ENCODE measurements at regions not wholly inside any gene's neighbourhood (a gene's known extent, or its start where the extent isn't known, plus 50 kb on each side); places are given as distances from the start of the nearest gene placed in this dataset.

GRCh38 chr16:13527332-13527731 is 392.6 kb upstream of the ERCC4 start (continued):
- no peak for TF ChIP-seq FUBP1 (CRISPR knock-in tag; IDR thresholded peaks at IDR 0.05; ENCODE audit: borderline replicate concordance)
- no peak for TF ChIP-seq AHR (CRISPR knock-in tag; IDR thresholded peaks at IDR 0.05)
- no peak for TF ChIP-seq POGZ (CRISPR knock-in tag; IDR thresholded peaks at IDR 0.05)

- intact Hi-C loops (cut with micrococcal nuclease; ENCODE audit: unreplicated experiment), result no loop called here
- in situ Hi-C loops (cut with HindIII; ENCODE audit: extremely low pct_ligation_motif_present, low pct_unique_long_range_greater_than_20kb), result no loop called here
- H3K27ac ChIP-seq (ENCODE audit: extremely low read length, insufficient read depth, low read length), result no peak overlapping the region
- H3K4me1 ChIP-seq (ENCODE audit: insufficient read depth, low read length), result no peaks in the 10 kb centered on the region
- no peaks in the 10 kb centered on the region for H3K9me3 ChIP-seq (ENCODE audit: low read length)
- CTCF ChIA-PET (ENCODE audit: low intra/inter-chr PET ratio, low total read pairs), result no interaction called here
- no peaks in the 10 kb centered on the region for H3K27me3 ChIP-seq (ENCODE audit: control insufficient read depth in 1 of 2, insufficient read depth in 2 of 2, low read length in 2 of 2)
- BruUV-seq (replicated peaks), result no TSS peak
- DNase-seq (ENCODE audit: low spot score) (no peak), ATAC-seq (no peak), FAIRE-seq (no peak)
- no peak overlapping the region for H2AFZ ChIP-seq (ENCODE audit: low read length)
- no peak overlapping the region for H3K4me2 ChIP-seq (ENCODE audit: low read depth, low read length)
- H3K9ac ChIP-seq (ENCODE audit: insufficient read depth, low read depth, low read length), result no peak overlapping the region
- no peaks in the 10 kb centered on the region for H3K79me2 ChIP-seq (ENCODE audit: insufficient read depth, low read length)
- 53% methylated on average over 3 of the region's 3 CpGs for WGBS (ENCODE audit: low lambda C conversion rate)
- H4K20me1 ChIP-seq (ENCODE audit: insufficient read depth, low read length), result no peaks in the 10 kb centered on the region
- no peak for TF ChIP-seq ETS1 (CRISPR knock-in tag; IDR thresholded peaks at IDR 0.05)
- TF ChIP-seq ZNF350 (CRISPR knock-in tag; IDR thresholded peaks at IDR 0.05; ENCODE audit: borderline replicate concordance, low read depth), result no peak
- TF ChIP-seq ZNF34 (CRISPR knock-in tag; IDR thresholded peaks at IDR 0.05; ENCODE audit: borderline replicate concordance), result no peak
- TF ChIP-seq ZNF580 (CRISPR knock-in tag; IDR thresholded peaks at IDR 0.05; ENCODE audit: borderline replicate concordance, low read depth), result no peak
- TF ChIP-seq MYNN (CRISPR knock-in tag; IDR thresholded peaks at IDR 0.05; ENCODE audit: low read depth), result no peak
- TF ChIP-seq THAP7 (CRISPR knock-in tag; IDR thresholded peaks at IDR 0.05), result no peak
- no peak for TF ChIP-seq ZNF713 (CRISPR knock-in tag; IDR thresholded peaks at IDR 0.05)
- no peak for TF ChIP-seq ZNF737 (CRISPR knock-in tag; IDR thresholded peaks at IDR 0.05; ENCODE audit: borderline replicate concordance)
- no peak for TF ChIP-seq JUND (CRISPR knock-in tag; IDR thresholded peaks at IDR 0.05)
- no peak for TF ChIP-seq SYNCRIP (IDR thresholded peaks at IDR 0.05; ENCODE audit: insufficient read depth, low read depth, low read length)
- no peak for TF ChIP-seq CREB3 (CRISPR knock-in tag; IDR thresholded peaks at IDR 0.05)
- TF ChIP-seq ZNF10 (CRISPR knock-in tag; IDR thresholded peaks at IDR 0.05; ENCODE audit: borderline replicate concordance, low read depth), result no peak
- no peak for TF ChIP-seq RARG (CRISPR knock-in tag; IDR thresholded peaks at IDR 0.05; ENCODE audit: low read depth)
- TF ChIP-seq ZNF496 (CRISPR knock-in tag; IDR thresholded peaks at IDR 0.05; ENCODE audit: insufficient replicate concordance), result no peak
- no peak for TF ChIP-seq ZNF761 (CRISPR knock-in tag; conservative IDR thresholded peaks at IDR 0.05)
- no peaks in the 10 kb centered on the region for H3K36me3 ChIP-seq (replicated peaks in 1 of 2; ENCODE audit: control insufficient read depth in 1 of 2, insufficient read depth in 2 of 2, low read length in 2 of 2)
- no peak overlapping the region for H3K4me3 ChIP-seq (replicated peaks in 1 of 3; ENCODE audit: insufficient read depth in 1 of 3, low read depth in 2 of 3, low read length in 3 of 3)
- POLR2A ChIA-PET, result no interaction called here
Observed at GRCh38 chr16:13528691-13529090, 391.3 kb upstream of the ERCC4 start.
